ENCODE measurements at regions not wholly inside any gene's neighbourhood (a gene's known extent, or its start where the extent isn't known, plus 50 kb on each side); places are given as distances from the start of the nearest gene placed in this dataset.

- DNase-seq, result no peak
- Mint-ChIP-seq H3K9me3 (peaks cover 15% of the 10 kb centered on the region), H3K27ac (no peak overlapping the region), H3K4me3 (no peak overlapping the region), H3K36me3 (ENCODE audit: low read depth) (no peaks in the 10 kb centered on the region), H3K27me3 (no peaks in the 10 kb centered on the region), H3K4me1 (no peaks in the 10 kb centered on the region)
- POLR2A ChIA-PET, result no interaction called here
- intact Hi-C loops (cut with micrococcal nuclease), result no loop called here
- no peak for TF ChIP-seq CTCF (IDR thresholded peaks at IDR 0.05)
- CTCF ChIA-PET, result no interaction called here
- no peak for ATAC-seq (ENCODE audit: low read depth)
Measured at GRCh38 chr3:190989218-190989617, 126.7 kb upstream of the GMNC start.

- Mint-ChIP-seq H3K27me3 (no peaks in the 10 kb centered on the region), H3K27ac (no peak overlapping the region), H3K36me3 (ENCODE audit: low read depth) (no peaks in the 10 kb centered on the region), H3K9me3 (peaks cover 15% of the 10 kb centered on the region), H3K4me1 (no peaks in the 10 kb centered on the region), H3K4me3 (no peak overlapping the region)
- TF ChIP-seq CTCF (IDR thresholded peaks at IDR 0.05), result no peak
- POLR2A ChIA-PET, result no interaction called here
- intact Hi-C loops (cut with micrococcal nuclease), result no loop called here
- DNase-seq (no peak), ATAC-seq (ENCODE audit: low read depth) (no peak)
- CTCF ChIA-PET, result no interaction called here
Measured at GRCh38 chr3:190988102-190988501, 125.6 kb upstream of the GMNC start.

- H3K4me1 Mint-ChIP-seq, result no peaks in the 10 kb centered on the region
- intact Hi-C loops (cut with micrococcal nuclease), result no loop called here
- CTCF ChIA-PET, result no interaction called here
- no peak for TF ChIP-seq CTCF (IDR thresholded peaks at IDR 0.05)
- H3K27me3 Mint-ChIP-seq, result no peaks in the 10 kb centered on the region
- peaks cover 15% of the 10 kb centered on the region for H3K9me3 Mint-ChIP-seq
- ATAC-seq (ENCODE audit: low read depth), result no peak
- H3K4me3 Mint-ChIP-seq, result no peak overlapping the region
- H3K27ac Mint-ChIP-seq, result no peak overlapping the region
- no peak for DNase-seq
- H3K36me3 Mint-ChIP-seq (ENCODE audit: low read depth), result no peaks in the 10 kb centered on the region
- POLR2A ChIA-PET, result no interaction called here
Measured at GRCh38 chr3:190984502-190985244, 122.2 kb upstream of the GMNC start.

GRCh38 chr3:190983875-190984274 lies 121.4 kb upstream of the GMNC start:
- TF ChIP-seq CTCF (IDR thresholded peaks at IDR 0.05), result no peak
- no peak overlapping the region for H3K27ac Mint-ChIP-seq
- peaks cover 15% of the 10 kb centered on the region for H3K9me3 Mint-ChIP-seq
- intact Hi-C loops (cut with micrococcal nuclease), result no loop called here
- H3K27me3 Mint-ChIP-seq, result no peaks in the 10 kb centered on the region
- no peaks in the 10 kb centered on the region for H3K36me3 Mint-ChIP-seq (ENCODE audit: low read depth)
- H3K4me3 Mint-ChIP-seq, result no peak overlapping the region
- DNase-seq, result no peak
- ATAC-seq (ENCODE audit: low read depth), result no peak
- no peaks in the 10 kb centered on the region for H3K4me1 Mint-ChIP-seq
- CTCF ChIA-PET, result no interaction called here
- POLR2A ChIA-PET, result no interaction called here

- ChIA-PET POLR2A (no interaction called here), CTCF (no interaction called here)
- no peak overlapping the region for H3K4me3 Mint-ChIP-seq
- H3K27ac Mint-ChIP-seq, result no peak overlapping the region
- H3K4me1 Mint-ChIP-seq, result no peaks in the 10 kb centered on the region
- H3K27me3 Mint-ChIP-seq, result no peaks in the 10 kb centered on the region
- ATAC-seq (ENCODE audit: low read depth) (no peak), DNase-seq (no peak)
- TF ChIP-seq CTCF (IDR thresholded peaks at IDR 0.05), result no peak
- H3K9me3 Mint-ChIP-seq, result no peaks in the 10 kb centered on the region
- no peaks in the 10 kb centered on the region for H3K36me3 Mint-ChIP-seq (ENCODE audit: low read depth)
- intact Hi-C loops (cut with micrococcal nuclease), result no loop called here
Measured at GRCh38 chr3:190973771-190974170, 111.3 kb upstream of the GMNC start.

All from activated B cell treated with CpG ODN at 0.5 μM for 24 hours (primary cell).